DND-41 (cell line): ENCODE measurements at regions not wholly inside any gene's neighbourhood (a gene's known extent, or its start where the extent isn't known, plus 50 kb on each side); places are given as distances from the start of the nearest gene placed in this dataset.

ENCODE experiments used
- ATAC-seq: fragments of 200-7000 bp; cut with Tn5 transposase; 3 replicates; pipeline ENCODE4 v1.9.1; 2021; ENCODE audit warnings: low read depth; ENCODE audit not compliant: insufficient read depth
- DNase-seq: peaks from one replicate; pipeline ENCODE4 v3.0.0-alpha.2; 2020
- H2AFZ ChIP-seq: 2 replicates; pipeline ENCODE4 v1.6.0; 2012; ENCODE audit warnings: low read depth, low read length
- H3K27ac ChIP-seq: 2 replicates; pipeline ENCODE4 v1.5.1; 2012; ENCODE audit warnings: low read length, inconsistent platforms
- H3K27me3 ChIP-seq: fragments of 200-600 bp; sonication (generic); 2 replicates; pipeline ENCODE4 v1.6.0; 2012; ENCODE audit warnings: low read length, mild to moderate bottlenecking, inconsistent platforms; ENCODE audit not compliant: insufficient read depth, poor library complexity
- H3K36me3 ChIP-seq: 2 replicates; pipeline ENCODE4 v1.5.1; 2012; ENCODE audit warnings: low read length, inconsistent platforms; ENCODE audit not compliant: insufficient read depth
- H3K4me1 ChIP-seq: 2 replicates; pipeline ENCODE4 v1.5.1; 2012; ENCODE audit warnings: mild to moderate bottlenecking, low read length; ENCODE audit not compliant: insufficient read depth
- H3K4me2 ChIP-seq: 2 replicates; pipeline ENCODE4 v1.6.0; 2012; ENCODE audit warnings: mild to moderate bottlenecking, moderate library complexity, low read length, inconsistent platforms; ENCODE audit not compliant: insufficient read depth
- H3K4me3 ChIP-seq, 2 experiments: fragments of 200-600 bp in 1 of 2; shearing (Covaris generic) in 1 of 2; 2 replicates each; pipeline ENCODE4 v1.5.1; 2012 to 2016; ENCODE audit warnings: inconsistent platforms in 2 of 2, low read length in 2 of 2, mild to moderate bottlenecking in 2 of 2, low read depth in 1 of 2, moderate library complexity in 1 of 2
- H3K79me2 ChIP-seq: 2 replicates; pipeline ENCODE4 v1.6.0; 2012; ENCODE audit warnings: low read length, inconsistent platforms; ENCODE audit not compliant: insufficient read depth
- H3K9ac ChIP-seq: 2 replicates; pipeline ENCODE4 v1.6.0; 2012; ENCODE audit warnings: low read depth, mild to moderate bottlenecking, inconsistent platforms, low read length, moderate library complexity
- H3K9me3 ChIP-seq: 2 replicates; pipeline ENCODE4 v1.5.1; 2012; ENCODE audit warnings: low read length, moderate library complexity, mild to moderate bottlenecking, inconsistent platforms; ENCODE audit not compliant: insufficient read depth, severe bottlenecking
- H4K20me1 ChIP-seq: 2 replicates; pipeline ENCODE4 v1.6.0; 2012; ENCODE audit warnings: low read length; ENCODE audit not compliant: insufficient read depth
- EZH2 ChIP-seq: IDR thresholded peaks from 3 replicates; pipeline ENCODE4 v1.6.1; 2012; ENCODE audit warnings: borderline replicate concordance, low read depth, mild to moderate bottlenecking, moderate library complexity, low read length, inconsistent platforms; ENCODE audit not compliant: severe bottlenecking
- TF ChIP-seq, protein P1 (sequence below): IDR thresholded peaks from 2 replicates; pipeline ENCODE4 v1.5.1; 2012; ENCODE audit warnings: borderline replicate concordance, low read length, moderate library complexity, mild to moderate bottlenecking; ENCODE audit not compliant: poor library complexity, severe bottlenecking; ENCODE audit errors: extremely low read depth

DNA sequence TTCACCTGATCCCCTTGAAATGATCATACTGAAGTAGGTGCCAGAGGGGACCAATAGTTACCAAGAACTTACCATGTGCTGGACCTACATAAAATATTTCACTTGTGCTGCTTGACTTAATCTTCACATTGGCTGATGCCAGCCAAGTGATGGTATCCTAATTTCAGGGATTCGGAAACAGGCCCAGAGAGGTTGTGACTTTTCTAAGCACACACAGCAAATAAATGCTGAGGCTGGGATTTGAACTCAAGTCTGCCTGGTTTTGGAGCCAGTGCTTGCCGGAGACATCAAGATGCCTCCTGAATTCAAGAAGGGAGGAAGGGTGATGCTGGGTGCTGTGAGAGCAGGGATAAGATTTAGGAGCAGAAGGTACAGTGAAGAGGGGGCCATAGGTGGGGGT, 173.5 kb upstream of the LHX5 start:
- no peak overlapping the region for H2AFZ ChIP-seq
- H3K27me3 ChIP-seq: peaks cover 7% of the 10 kb centered on the region
- no peaks in the 10 kb centered on the region for H3K79me2 ChIP-seq
- H3K4me1 ChIP-seq: no peaks in the 10 kb centered on the region
- ATAC-seq: no peak
- H3K27ac ChIP-seq: no peak overlapping the region
- no peak overlapping the region for H3K9ac ChIP-seq
- DNase-seq: no peak
- TF ChIP-seq EZH2: no peak
- TF ChIP-seq, protein P1, sequence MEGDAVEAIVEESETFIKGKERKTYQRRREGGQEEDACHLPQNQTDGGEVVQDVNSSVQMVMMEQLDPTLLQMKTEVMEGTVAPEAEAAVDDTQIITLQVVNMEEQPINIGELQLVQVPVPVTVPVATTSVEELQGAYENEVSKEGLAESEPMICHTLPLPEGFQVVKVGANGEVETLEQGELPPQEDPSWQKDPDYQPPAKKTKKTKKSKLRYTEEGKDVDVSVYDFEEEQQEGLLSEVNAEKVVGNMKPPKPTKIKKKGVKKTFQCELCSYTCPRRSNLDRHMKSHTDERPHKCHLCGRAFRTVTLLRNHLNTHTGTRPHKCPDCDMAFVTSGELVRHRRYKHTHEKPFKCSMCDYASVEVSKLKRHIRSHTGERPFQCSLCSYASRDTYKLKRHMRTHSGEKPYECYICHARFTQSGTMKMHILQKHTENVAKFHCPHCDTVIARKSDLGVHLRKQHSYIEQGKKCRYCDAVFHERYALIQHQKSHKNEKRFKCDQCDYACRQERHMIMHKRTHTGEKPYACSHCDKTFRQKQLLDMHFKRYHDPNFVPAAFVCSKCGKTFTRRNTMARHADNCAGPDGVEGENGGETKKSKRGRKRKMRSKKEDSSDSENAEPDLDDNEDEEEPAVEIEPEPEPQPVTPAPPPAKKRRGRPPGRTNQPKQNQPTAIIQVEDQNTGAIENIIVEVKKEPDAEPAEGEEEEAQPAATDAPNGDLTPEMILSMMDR: no peak
- no peaks in the 10 kb centered on the region for H3K9me3 ChIP-seq
- no peak overlapping the region for H3K4me3 ChIP-seq
- no peaks in the 10 kb centered on the region for H4K20me1 ChIP-seq
- no peak overlapping the region for H3K4me2 ChIP-seq
- H3K36me3 ChIP-seq: no peaks in the 10 kb centered on the region

DNA sequence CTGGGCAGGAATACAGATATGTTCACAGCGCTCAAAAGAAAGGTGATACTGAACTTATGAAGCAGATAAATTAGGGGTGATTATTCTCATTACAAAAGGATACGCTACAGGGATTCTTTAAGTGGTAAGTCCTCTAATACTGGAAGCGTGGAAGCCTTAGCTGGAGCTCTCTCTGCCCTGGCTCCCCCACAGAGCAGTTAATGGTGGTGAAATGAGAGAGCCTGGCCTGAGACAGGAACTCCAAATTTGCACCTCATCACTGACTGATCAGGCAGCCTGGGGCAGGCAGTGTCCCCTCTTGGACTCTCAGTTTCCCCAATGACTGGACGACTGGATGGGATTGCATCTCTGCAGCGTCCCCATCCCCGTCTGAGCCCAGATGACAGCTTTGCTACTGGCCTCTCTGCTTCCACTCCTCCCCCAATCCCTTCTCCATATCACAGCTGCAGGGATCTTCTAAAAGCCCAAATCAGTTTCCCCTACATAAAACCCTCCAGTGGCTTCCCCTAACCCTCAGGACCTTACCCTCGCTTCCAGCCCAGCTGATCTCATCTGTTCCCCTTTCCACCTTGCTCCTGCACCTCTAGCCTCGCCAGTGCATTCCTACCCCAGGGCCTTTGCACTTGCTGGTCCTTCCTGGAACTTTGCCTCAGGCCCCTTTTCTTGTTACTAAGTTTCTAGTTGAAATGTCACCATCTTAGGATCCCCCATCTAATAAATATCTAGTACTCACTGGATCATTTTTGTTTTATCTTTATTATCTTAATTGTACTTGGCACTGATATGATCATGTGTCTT, 171.7 kb upstream of the LHX5 start:
- H3K4me3 ChIP-seq: no peak overlapping the region
- peaks cover 2% of the 10 kb centered on the region for H3K27me3 ChIP-seq
- no peaks in the 10 kb centered on the region for H3K79me2 ChIP-seq
- no peak overlapping the region for H2AFZ ChIP-seq
- H3K27ac ChIP-seq: no peak overlapping the region
- no peaks in the 10 kb centered on the region for H3K9me3 ChIP-seq
- H3K9ac ChIP-seq: no peak overlapping the region
- TF ChIP-seq, protein P1: no peak
- no peaks in the 10 kb centered on the region for H3K4me1 ChIP-seq
- ATAC-seq (no peak), DNase-seq (no peak)
- no peaks in the 10 kb centered on the region for H3K36me3 ChIP-seq
- no peak overlapping the region for H3K4me2 ChIP-seq
- H4K20me1 ChIP-seq: peaks cover 3% of the 10 kb centered on the region; the same call in 1 of the 2 replicates

DNA sequence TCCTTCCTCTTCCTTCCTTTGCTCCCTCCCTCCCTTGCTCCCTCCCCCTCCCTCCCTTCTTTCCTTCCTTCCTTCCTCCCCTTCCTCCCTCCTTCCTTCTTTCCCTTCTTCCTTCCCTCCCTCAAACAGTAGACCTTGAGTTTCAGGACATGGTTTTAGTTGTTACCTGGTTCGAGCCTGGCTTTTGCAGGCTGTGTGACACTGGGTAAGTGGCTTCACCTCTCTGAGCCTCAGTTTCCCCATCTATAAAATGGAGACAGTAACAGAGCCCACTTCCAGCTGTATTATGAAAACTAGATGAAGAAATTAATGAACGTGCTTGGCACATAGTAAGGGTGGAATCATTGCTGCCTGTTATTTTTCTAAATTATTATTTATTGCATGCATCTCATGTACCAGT, 171.0 kb upstream of the LHX5 start:
- no peaks in the 10 kb centered on the region for H3K36me3 ChIP-seq
- H3K4me3 ChIP-seq: no peak overlapping the region
- no peak for ATAC-seq
- H3K27me3 ChIP-seq: peaks cover 2% of the 10 kb centered on the region
- no peaks in the 10 kb centered on the region for H3K79me2 ChIP-seq
- no peaks in the 10 kb centered on the region for H3K9me3 ChIP-seq
- no peaks in the 10 kb centered on the region for H3K4me1 ChIP-seq
- TF ChIP-seq, protein P1: no peak
- no peak for TF ChIP-seq EZH2
- no peak for DNase-seq
- no peak overlapping the region for H2AFZ ChIP-seq
- no peak overlapping the region for H3K4me2 ChIP-seq
- no peak overlapping the region for H3K9ac ChIP-seq
- no peak overlapping the region for H3K27ac ChIP-seq
- H4K20me1 ChIP-seq: peaks cover 3% of the 10 kb centered on the region; the same call in 1 of the 2 replicates
